SU-DHL-6 (cell line): ENCODE measurements at regions not wholly inside any gene's neighbourhood (a gene's known extent, or its start where the extent isn't known, plus 50 kb on each side); places are given as distances from the start of the nearest gene placed in this dataset.

Experiments
- H2AFZ ChIP-seq: fragments of 200-600 bp; sonication (generic); 2 replicates; pipeline ENCODE4 v1.6.1; 2014; ENCODE audit warnings: low read depth, mild to moderate bottlenecking, moderate library complexity, mixed read lengths, antibody characterized with exemption, low read length; ENCODE audit not compliant: severe bottlenecking
- H3F3A ChIP-seq: fragments of 200-600 bp; shearing (Covaris generic); 2 replicates; pipeline ENCODE4 v1.6.0; 2016; ENCODE audit warnings: antibody characterized with exemption, mild to moderate bottlenecking; ENCODE audit not compliant: insufficient read depth
- H3K27ac ChIP-seq: fragments of 200-600 bp; sonication (generic); 2 replicates; pipeline ENCODE4 v1.5.1; 2016; ENCODE audit warnings: low read depth, mild to moderate bottlenecking, low read length, moderate library complexity, mixed read lengths
- H3K27me3 ChIP-seq: fragments of 200-600 bp; sonication (generic), shearing (Covaris generic); 2 replicates; pipeline ENCODE4 v1.6.0; 2014; ENCODE audit warnings: mild to moderate bottlenecking, low read length
- H3K36me3 ChIP-seq: fragments of 200-600 bp; sonication (generic); 2 replicates; pipeline ENCODE4 v1.6.1; 2014; ENCODE audit warnings: mild to moderate bottlenecking, low read length, mixed read lengths
- H3K4me2 ChIP-seq: fragments of 300-600, 200-600 bp; shearing (Covaris generic), sonication (generic); 2 replicates; pipeline ENCODE4 v1.6.0; 2014; ENCODE audit warnings: low read length, low read depth, mild to moderate bottlenecking; ENCODE audit not compliant: poor library complexity, severe bottlenecking
- H3K4me3 ChIP-seq: fragments of 200-600 bp; sonication (generic); 2 replicates; pipeline ENCODE4 v1.5.1; 2014; ENCODE audit warnings: antibody characterized with exemption, low read length, mild to moderate bottlenecking, mixed read lengths; ENCODE audit not compliant: insufficient read depth, poor library complexity, severe bottlenecking
- H3K79me2 ChIP-seq: fragments of 200-600 bp; sonication (generic); 2 replicates; pipeline ENCODE4 v1.6.1; 2014; ENCODE audit warnings: mild to moderate bottlenecking, low read length, moderate library complexity; ENCODE audit not compliant: insufficient read depth
- H3K9ac ChIP-seq: fragments of 200-600 bp; sonication (generic); 2 replicates; pipeline ENCODE4 v1.7.0; 2014; ENCODE audit warnings: mild to moderate bottlenecking, low read length
- H3K9me2 ChIP-seq: fragments of 200-600 bp; sonication (generic); replicated peaks from 2 replicates; pipeline ENCODE4 v1.6.1; 2014; ENCODE audit warnings: low read length; ENCODE audit not compliant: insufficient read depth
- H3K9me3 ChIP-seq: fragments of 200-600 bp; sonication (generic); 2 replicates; pipeline ENCODE4 v1.6.1; 2014; ENCODE audit warnings: low read length, mixed read lengths; ENCODE audit not compliant: insufficient read depth
- H4K20me1 ChIP-seq: fragments of 200-600 bp; sonication (generic); 2 replicates; pipeline ENCODE4 v1.6.1; 2014; ENCODE audit warnings: low read depth, mild to moderate bottlenecking, antibody characterized with exemption, low read length, moderate library complexity, mixed read lengths
- EZH2phosphoT487 ChIP-seq: fragments of 200-600 bp; sonication (generic), shearing (Covaris generic); conservative IDR thresholded peaks from 2 replicates; pipeline ENCODE4 v1.6.1; 2018; ENCODE audit warnings: mild to moderate bottlenecking, antibody characterized with exemption, low read length, moderate library complexity, mixed read lengths
- TF ChIP-seq, protein P1 (sequence below): fragments of 200-600 bp; sonication (generic); IDR thresholded peaks from one replicate; pipeline ENCODE4 v1.5.1; 2017; ENCODE audit warnings: antibody characterized with exemption, mild to moderate bottlenecking, low read length, moderate library complexity; ENCODE audit not compliant: insufficient read depth, poor library complexity, severe bottlenecking

DNA sequence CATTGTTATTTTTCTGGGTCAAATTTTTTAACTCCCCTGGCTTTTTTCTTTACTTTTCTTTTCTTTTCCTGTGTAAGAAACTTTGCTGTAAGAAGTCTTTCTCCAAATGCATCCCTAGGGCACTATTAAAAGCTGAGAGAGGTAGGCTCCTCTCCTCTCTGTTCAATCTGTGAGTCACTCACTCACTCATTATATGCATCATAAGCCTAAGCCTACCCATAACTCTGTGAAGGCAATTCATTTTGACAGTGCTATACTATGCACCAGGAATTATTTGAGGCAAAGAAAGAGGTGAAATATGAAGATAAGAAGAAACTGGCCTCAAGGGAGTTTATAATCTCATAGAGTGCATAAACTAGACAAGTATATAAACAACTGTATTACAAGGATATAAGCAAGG is 67.9 kb upstream of the PRR16 start:
- TF ChIP-seq, protein P1, sequence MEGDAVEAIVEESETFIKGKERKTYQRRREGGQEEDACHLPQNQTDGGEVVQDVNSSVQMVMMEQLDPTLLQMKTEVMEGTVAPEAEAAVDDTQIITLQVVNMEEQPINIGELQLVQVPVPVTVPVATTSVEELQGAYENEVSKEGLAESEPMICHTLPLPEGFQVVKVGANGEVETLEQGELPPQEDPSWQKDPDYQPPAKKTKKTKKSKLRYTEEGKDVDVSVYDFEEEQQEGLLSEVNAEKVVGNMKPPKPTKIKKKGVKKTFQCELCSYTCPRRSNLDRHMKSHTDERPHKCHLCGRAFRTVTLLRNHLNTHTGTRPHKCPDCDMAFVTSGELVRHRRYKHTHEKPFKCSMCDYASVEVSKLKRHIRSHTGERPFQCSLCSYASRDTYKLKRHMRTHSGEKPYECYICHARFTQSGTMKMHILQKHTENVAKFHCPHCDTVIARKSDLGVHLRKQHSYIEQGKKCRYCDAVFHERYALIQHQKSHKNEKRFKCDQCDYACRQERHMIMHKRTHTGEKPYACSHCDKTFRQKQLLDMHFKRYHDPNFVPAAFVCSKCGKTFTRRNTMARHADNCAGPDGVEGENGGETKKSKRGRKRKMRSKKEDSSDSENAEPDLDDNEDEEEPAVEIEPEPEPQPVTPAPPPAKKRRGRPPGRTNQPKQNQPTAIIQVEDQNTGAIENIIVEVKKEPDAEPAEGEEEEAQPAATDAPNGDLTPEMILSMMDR = no peak
- no peak for TF ChIP-seq EZH2phosphoT487
- H2AFZ ChIP-seq = no peak overlapping the region
- no peaks in the 10 kb centered on the region for H3K36me3 ChIP-seq
- no peak overlapping the region for H3K4me3 ChIP-seq
- H3K4me2 ChIP-seq = no peak overlapping the region
- H3K9ac ChIP-seq = no peak overlapping the region
- H3K9me3 ChIP-seq = no peaks in the 10 kb centered on the region
- H3F3A ChIP-seq = no peaks in the 10 kb centered on the region
- H3K9me2 ChIP-seq = no peaks in the 10 kb centered on the region
- H3K27ac ChIP-seq = no peak overlapping the region
- H3K27me3 ChIP-seq = no peaks in the 10 kb centered on the region
- H3K79me2 ChIP-seq = no peaks in the 10 kb centered on the region
- no peaks in the 10 kb centered on the region for H4K20me1 ChIP-seq

DNA sequence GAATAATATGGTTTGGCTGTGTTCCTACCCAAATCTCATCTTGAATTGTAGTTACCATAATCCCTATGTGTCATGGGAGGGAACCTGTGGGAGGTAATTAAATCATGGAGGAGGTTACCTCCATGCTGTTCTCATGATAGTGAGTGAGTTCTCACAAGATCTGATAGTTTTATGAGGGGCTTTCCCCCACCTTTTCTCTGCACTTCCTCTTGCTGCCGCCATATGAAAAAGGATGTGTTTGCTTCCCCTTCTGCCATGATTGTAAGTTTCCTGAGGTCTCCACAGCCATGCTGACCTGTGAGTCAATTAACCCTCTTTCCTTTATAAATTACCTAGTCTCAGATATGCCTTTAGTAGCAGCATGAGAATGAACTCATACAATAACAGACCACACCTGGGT is 63.7 kb upstream of the PRR16 start:
- no peaks in the 10 kb centered on the region; the same call in 1 of the 2 replicates for H3K36me3 ChIP-seq
- no peak for TF ChIP-seq EZH2phosphoT487
- TF ChIP-seq, protein P1 = no peak
- H3K27me3 ChIP-seq = no peaks in the 10 kb centered on the region

DNA sequence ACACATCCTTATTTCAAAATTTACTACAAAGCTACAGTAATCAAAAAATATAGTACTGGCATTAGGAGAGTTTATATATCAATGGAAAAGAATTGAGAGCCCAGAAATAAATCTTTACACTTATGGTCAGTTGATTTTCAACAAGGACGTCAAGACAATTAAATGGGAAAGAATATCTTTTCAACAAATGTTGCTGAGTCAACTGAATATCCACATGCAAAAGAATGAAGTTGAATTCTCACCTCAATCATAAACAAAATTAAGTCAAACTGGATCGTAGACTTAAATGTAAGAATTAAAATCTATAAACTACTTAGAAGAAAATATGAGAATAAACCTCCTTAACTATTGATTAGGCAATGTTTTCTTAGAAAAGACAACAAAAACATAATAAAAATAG is 61.5 kb upstream of the PRR16 start:
- Histone ChIP-seq H3K4me3 (no peak overlapping the region), H3K27me3 (no peaks in the 10 kb centered on the region), H3K36me3 (no peaks in the 10 kb centered on the region; the same call in 1 of the 2 replicates), H3K79me2 (no peaks in the 10 kb centered on the region), H2AFZ (no peak overlapping the region), H3K9me3 (no peaks in the 10 kb centered on the region), H3K4me2 (no peak overlapping the region), H3K9me2 (no peaks in the 10 kb centered on the region), H3F3A (no peaks in the 10 kb centered on the region), H4K20me1 (no peaks in the 10 kb centered on the region), H3K27ac (no peak overlapping the region), H3K9ac (no peak overlapping the region)
- no peak for TF ChIP-seq EZH2phosphoT487
- TF ChIP-seq, protein P1 = no peak

More for the DNA sequence above, 63.7 kb upstream of the PRR16 start:
- Histone ChIP-seq H3K9me3 (no peaks in the 10 kb centered on the region), H2AFZ (no peak overlapping the region), H3K27ac (no peak overlapping the region), H3K79me2 (no peaks in the 10 kb centered on the region), H4K20me1 (no peaks in the 10 kb centered on the region), H3F3A (no peaks in the 10 kb centered on the region), H3K4me3 (no peak overlapping the region), H3K9me2 (no peaks in the 10 kb centered on the region), H3K9ac (no peak overlapping the region), H3K4me2 (no peak overlapping the region)
